NCI-H187 treated with DMSO at 0.1 percent for 48 hours (cell line): ENCODE measurements at regions not wholly inside any gene's neighbourhood (a gene's known extent, or its start where the extent isn't known, plus 50 kb on each side); places are given as distances from the start of the nearest gene placed in this dataset.

Experiments used
- DNase-seq: peaks from one replicate; lab custom pipeline; 2025; lab: John Stamatoyannopoulos, UW

DNA sequence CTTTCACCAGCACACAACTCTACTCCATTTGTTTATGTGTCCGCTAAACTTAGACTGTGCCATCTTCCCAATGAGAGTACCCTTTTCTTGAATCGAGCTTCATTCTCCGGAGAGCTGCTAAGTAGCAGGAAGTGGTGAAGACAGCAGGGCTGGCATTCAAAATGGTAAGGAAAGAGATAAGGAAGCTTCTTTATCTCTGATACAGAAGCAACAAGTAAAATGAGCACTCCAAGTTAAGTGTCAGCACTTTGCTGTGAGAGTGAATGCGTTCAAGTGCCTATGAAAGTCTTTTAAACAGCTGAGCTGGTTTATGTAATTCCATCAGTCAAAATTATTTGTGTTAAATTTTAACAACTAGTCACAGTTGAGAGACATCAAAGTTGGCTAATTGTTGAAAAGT, 386.8 kb upstream of the PTPRD start:
- DNase-seq = no peak

DNA sequence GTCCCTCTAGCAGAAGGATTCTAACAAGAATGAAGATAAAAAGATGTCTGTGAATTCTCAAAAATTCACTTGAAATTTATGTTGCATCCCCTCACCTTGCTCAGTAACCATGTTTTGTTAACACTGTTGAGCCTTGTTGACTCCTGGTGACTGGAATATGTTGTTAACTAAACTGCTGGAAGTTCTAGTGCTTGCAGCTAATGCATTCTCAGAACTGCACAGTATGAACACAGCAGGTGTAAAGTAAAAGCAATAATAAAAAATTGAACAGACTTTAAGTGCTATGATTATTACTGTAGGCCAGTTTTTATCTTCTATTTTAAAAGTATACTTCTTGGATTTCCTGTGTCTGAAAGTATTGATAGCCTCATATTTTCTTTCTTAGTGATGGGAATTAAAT, 388.7 kb upstream of the PTPRD start:
- DNase-seq = no peak

DNA sequence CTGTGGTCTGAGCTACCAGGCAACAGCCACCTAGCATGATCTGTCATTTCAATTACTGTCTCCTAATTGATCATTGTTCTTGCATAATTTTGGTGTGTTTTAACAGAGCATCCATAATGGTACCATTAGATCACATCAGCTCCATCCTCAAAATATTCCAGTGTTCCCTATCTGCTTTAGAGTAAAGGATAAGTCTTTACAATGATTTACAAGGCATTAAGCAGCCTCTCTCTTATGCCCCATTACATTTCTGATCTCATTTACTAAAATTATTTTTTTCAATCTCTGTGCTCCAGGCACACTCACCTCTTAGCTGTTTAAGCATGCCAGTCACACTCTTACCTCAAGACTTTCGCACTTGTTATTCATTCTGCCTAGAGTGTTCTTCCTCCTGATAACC, 389.9 kb upstream of the PTPRD start:
- no peak for DNase-seq

DNA sequence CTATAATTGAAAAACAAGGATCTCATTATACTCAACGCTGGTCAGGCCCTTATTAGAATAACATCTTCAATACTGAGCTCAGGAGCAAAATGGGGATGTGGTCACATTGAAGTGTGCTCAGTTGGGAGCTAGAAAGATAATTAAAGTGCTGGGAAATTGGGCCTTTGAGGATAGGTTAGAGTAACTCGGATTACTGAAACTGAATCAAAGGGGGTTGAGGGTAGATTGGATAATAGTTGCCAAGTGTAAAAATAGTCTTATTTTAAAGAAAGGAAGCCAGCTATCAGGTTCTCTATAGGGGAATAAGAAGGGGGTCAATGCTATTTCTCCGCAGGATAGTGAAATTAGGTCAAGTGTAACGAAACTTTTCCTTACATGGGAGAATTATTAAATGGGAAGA, 391.0 kb upstream of the PTPRD start:
- DNase-seq = no peak

DNA sequence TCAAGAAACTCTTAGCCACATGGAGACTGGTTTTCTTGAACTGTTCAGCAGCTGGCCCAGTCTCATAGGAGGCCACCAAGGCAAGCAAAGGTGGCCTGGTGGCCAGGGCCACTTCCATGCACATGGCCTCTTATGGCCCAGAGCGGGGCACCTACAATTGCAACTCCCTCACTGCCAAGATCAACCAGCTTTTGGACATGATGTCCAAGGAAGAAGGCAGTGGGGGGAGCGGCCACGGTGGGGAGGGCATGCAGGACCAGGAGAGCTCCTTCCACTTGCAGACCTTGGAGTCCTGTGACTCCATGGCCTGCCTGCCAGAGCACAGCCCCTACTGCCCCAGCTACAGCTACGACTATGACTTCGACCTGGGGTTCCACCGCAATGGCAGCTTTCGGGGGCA, 398.9 kb upstream of the PTPRD start:
- DNase-seq = no peak

DNA sequence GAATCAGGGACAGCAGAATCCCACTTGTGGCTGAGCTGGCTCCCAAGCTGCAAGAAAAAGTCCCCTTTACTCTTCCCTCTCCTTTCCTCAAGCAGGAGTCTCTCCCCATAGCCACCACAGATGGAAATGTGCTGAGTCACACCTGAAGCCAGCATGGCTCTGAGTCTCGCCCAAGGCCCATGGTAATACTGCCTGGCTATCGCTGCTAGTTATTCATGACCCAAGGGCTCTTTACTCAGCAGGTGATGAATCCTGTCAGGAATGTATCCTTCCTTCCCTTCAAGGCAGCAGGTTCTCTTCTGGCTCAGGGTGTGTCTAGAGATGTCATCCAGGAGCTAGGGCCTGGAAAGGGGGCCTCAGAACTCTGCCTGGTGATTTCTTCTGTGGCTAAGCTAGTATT, 403.3 kb upstream of the PTPRD start:
- no peak for DNase-seq

DNA sequence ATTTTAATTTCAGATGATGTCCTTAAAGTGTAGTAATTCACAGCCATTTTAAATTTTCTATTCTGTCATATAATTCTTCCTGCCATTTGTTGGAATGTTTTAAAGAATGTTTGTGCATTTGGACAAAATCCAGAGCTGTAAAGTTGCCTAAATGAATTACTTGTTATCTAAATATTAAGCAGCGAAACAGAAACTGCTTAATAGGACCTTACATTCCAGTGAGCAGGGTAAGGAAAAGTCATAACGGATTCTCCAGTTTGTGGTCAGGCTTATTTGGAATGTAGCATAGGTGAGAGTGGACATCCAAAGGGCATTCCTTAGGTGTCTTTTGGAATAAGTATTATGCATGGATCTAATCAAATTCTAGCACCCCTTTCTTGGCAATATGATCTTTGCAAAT, 410.4 kb upstream of the PTPRD start:
- DNase-seq = no peak

- DNase-seq = no peak
Measured at GRCh38 chr9:11025775-11026174, 413.0 kb upstream of the PTPRD start.

- DNase-seq = no peak
Measured at GRCh38 chr9:11038366-11038765, 425.6 kb upstream of the PTPRD start.

DNA sequence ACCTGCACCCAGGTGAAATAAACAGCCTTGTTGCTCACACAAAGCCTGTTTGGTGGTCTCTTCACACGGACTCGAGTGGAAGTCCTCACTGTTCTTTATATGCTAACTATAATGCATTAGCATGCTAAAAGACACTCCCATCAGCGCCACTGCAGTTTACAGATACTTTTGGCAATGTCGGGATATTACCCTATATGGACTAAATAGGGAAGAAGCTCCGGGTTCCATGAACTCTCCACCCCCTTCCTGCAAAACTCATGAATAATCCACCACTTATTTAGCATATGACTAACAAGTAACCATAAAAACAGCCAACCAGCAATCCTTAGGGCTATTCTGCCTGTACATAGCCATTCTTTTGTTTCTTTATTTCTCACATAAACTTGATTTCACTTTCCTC, 426.2 kb upstream of the PTPRD start:
- DNase-seq = no peak

- no peak for DNase-seq
Measured at GRCh38 chr9:11045589-11045988, 432.8 kb upstream of the PTPRD start.

DNA sequence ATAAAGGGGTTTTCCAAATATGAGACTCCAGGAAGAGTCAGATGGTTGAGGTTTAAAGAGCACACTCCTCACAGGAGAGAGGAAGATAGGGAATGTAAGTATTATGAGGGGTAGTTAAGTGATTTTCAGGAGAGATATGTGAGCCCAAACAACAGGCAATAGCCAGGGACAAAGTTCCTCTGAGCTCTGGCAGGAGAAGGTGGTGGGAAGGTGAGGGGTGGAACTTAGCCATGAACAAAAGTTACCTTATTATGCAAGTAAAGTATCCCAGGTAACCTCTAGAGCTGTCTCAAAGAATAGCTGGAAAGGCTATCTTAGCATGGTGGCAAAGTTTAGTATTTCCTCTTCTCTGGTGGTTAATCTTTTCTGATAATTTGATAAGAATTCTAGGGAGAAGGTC, 450.5 kb upstream of the PTPRD start:
- DNase-seq = no peak

DNA sequence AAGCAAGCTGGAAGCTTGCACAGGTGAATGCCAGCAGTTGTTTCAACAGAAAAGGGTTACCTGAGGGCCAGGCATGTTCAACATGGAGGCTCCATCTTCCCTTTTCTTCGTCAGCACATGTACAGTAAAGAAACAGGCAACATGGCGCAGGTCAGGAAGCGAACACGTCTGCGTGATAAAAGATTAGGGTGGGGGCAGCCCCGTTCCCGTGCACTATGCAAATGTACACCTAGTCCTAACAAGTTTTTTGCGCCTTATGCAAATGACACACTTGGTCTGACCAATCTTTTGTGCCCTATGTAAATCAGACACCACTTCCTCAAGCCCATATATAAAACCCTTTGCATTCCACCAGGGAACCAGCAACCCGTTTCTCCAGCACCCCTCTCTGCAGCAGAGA, 452.1 kb upstream of the PTPRD start:
- DNase-seq = peak; percentile 23

DNA sequence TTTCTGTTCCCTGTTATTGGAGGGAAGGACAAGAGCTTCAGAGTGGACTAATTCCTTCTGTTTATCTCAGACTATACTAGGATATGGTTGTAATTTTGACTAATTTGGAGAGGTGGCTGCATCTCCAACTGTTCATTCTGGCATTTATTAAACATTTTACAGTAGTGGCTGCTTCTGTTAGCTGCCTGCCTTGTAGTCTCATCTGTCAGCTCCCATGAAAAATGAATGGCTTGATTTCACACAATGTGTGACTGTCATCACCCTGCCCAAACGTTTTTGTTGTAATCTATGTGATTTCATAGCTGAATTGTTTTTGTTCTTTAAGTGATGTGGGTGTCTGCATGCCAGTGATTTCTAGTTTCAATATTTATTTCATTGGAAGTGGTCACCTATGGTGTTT, 459.4 kb upstream of the PTPRD start:
- no peak for DNase-seq

- DNase-seq = no peak
Measured at GRCh38 chr9:11086561-11086960, 473.8 kb upstream of the PTPRD start.

GRCh38 chr9:11088821-11089374, 476.1 kb upstream of the PTPRD start:
- no peak for DNase-seq

DNA sequence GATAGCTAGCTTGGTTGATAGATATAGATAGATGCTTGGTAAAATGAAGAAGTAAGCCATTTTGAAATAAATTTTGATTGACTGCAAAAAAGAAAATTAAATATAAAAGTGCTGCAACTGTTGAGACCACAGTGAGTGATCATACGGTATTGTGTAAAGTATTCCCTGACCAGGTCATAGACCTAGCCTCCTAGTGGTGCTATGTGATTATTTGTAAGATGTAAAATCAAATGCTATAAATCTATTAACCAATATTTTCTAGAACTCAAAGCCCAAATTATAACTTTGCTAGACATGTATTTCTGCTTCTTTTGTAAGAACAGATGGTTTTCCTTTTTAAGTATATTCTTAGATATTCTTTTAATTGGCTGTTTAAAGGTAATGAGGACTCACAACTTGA, 480.2 kb upstream of the PTPRD start:
- DNase-seq = no peak

GRCh38 chr9:11097020-11097419, 484.2 kb upstream of the PTPRD start:
- DNase-seq = no peak

GRCh38 chr9:11103525-11103924, 490.7 kb upstream of the PTPRD start:
- DNase-seq = no peak

GRCh38 chr9:11107196-11107595, 494.4 kb upstream of the PTPRD start:
- DNase-seq = no peak

- DNase-seq = no peak
Measured at GRCh38 chr9:11128156-11128555, 515.4 kb upstream of the PTPRD start.

DNA sequence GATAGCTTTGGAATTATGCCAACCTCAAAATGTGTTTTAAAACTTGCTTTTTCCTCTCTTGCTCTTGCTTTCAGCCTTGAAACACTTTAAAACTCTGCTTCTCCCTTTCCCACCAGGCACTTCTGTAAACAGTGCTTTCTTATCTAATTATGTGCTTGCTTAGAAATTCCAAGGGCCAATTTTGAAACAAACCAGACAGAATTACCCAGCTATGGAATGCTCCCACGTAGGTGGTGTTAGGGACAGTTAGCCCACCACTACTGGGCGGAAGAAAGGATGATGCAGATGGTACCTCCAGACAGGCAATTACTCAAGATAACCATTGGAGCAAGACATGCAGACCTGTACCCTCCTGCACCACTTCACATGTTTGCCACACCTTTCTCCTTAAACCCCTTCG, 523.0 kb upstream of the PTPRD start:
- DNase-seq = no peak

GRCh38 chr9:11141357-11141756, 528.6 kb upstream of the PTPRD start:
- no peak for DNase-seq

DNA sequence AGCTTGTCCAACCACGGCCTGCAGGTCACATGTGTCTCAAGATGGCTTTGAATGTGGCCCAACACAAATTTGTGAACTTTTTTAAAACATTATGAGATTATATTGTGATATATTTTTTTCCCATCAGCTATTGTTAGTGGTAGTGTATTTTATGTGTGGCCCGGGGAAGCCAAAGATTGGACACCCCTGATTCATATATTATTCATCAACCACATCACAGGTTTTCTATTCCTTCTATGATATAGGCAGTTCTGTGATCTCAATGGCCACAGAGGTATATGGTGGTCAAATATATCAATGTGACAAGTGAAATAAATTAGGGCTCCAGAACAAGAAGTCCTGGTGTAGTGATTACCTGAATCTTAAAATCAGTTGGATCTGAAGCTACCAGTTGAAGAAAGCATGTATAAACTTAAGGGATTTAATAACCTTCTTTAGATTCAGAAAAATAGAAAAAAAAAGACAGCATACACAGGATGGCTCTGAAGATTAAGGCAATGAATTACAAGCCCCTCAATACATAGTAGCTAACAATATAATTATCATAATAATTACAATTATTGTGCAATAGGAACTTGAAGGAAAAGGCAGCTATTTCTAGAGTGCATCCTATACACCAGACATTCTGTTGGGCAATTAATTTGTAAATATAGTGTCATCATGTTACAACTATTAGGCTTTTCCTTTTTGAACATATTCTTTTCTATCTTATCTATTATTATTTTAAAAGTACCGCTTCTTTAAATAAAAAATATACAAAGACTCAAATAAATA, 530.4 kb upstream of the PTPRD start:
- no peak for DNase-seq
